Liver (tissue), 8 donors: ENCODE measurements at regions not wholly inside any gene's neighbourhood (a gene's known extent, or its start where the extent isn't known, plus 50 kb on each side); places are given as distances from the start of the nearest gene placed in this dataset.
"Not testable (repeated sequence)": the region's sequence is repeated elsewhere in the genome, so short reads cannot be mapped to it uniquely, and the experiment has no call there.

Experiments used
- DNase-seq: peaks from one replicate; pipeline ENCODE4 v3.0.0-alpha.2; 2017; ENCODE audit warnings: low spot score
- H3K27ac ChIP-seq, 2 donors: one replicate each; pipeline ENCODE4 v1.7.0; 2013; ENCODE audit warnings: inconsistent platforms in 2 of 2, low read length in 2 of 2, control low read depth in 1 of 2, low read depth in 1 of 2, mild to moderate bottlenecking in 1 of 2
- H3K27me3 ChIP-seq, 4 donors: one replicate each; pipeline versions ENCODE4 v1.6.1 to v1.7.0; 2013; ENCODE audit warnings: low read length in 3 of 4, inconsistent platforms in 1 of 4, mild to moderate bottlenecking in 1 of 4, moderate library complexity in 1 of 4; ENCODE audit not compliant: control insufficient read depth in 4 of 4, insufficient read depth in 4 of 4
- H3K36me3 ChIP-seq, 4 donors: one replicate each; pipeline versions ENCODE4 v1.6.1 to v1.7.0; 2013; ENCODE audit warnings: low read length in 3 of 4, mild to moderate bottlenecking in 3 of 4, low read depth in 1 of 4, moderate library complexity in 1 of 4; ENCODE audit not compliant: control insufficient read depth in 4 of 4, insufficient read depth in 3 of 4
- H3K4me1 ChIP-seq, 4 donors: one replicate each; pipeline versions ENCODE4 v1.6.1 to v1.7.0; 2013; ENCODE audit warnings: low read length in 3 of 4, mild to moderate bottlenecking in 3 of 4, moderate library complexity in 1 of 4; ENCODE audit not compliant: control insufficient read depth in 4 of 4, insufficient read depth in 4 of 4
- H3K4me3 ChIP-seq, 3 donors: one replicate each; pipeline versions ENCODE4 v1.6.1 to v1.7.0; 2013; ENCODE audit warnings: low read length in 3 of 3, control low read depth in 1 of 3, low read depth in 1 of 3, mild to moderate bottlenecking in 1 of 3
- H3K9ac ChIP-seq, 2 donors: one replicate each; pipeline ENCODE4 v1.7.0; 2013; ENCODE audit warnings: low read length in 2 of 2, mild to moderate bottlenecking in 2 of 2, moderate library complexity in 2 of 2, control low read depth in 1 of 2, low read depth in 1 of 2
- H3K9me3 ChIP-seq, 4 donors: one replicate each; pipeline versions ENCODE4 v1.6.1 to v1.7.0; 2013; ENCODE audit warnings: low read length in 3 of 4; ENCODE audit not compliant: control insufficient read depth in 4 of 4
- EGR1 ChIP-seq, 2 donors: IDR thresholded peaks; 2 replicates each; pipeline ENCODE4 v1.6.1; 2016 to 2018; ENCODE audit warnings: antibody characterized with exemption in 2 of 2, low read depth in 2 of 2
- FOXA2 ChIP-seq: IDR thresholded peaks from 2 replicates; pipeline ENCODE4 v1.6.1; 2016; ENCODE audit warnings: antibody characterized with exemption
- HNF4A ChIP-seq, 2 donors: conservative IDR thresholded peaks; 2 replicates each; pipeline ENCODE4 v1.6.1; 2016; ENCODE audit warnings: antibody characterized with exemption in 2 of 2, mild to moderate bottlenecking in 2 of 2
- JUND ChIP-seq, 2 donors: IDR thresholded peaks; 2 replicates each; pipeline ENCODE4 v1.6.1; 2016; ENCODE audit warnings: antibody characterized with exemption in 2 of 2
- NR2F2 ChIP-seq: IDR thresholded peaks from 2 replicates; pipeline ENCODE4 v1.6.1; 2016; ENCODE audit warnings: antibody characterized with exemption
- RAD21 ChIP-seq, 2 donors: IDR thresholded peaks; 2 replicates each; pipeline ENCODE4 v1.6.1; 2016; ENCODE audit warnings: antibody characterized with exemption in 2 of 2, mild to moderate bottlenecking in 2 of 2
- RXRA ChIP-seq, 2 donors: IDR thresholded peaks; 2 replicates each; pipeline ENCODE4 v1.6.1; 2017 to 2018; ENCODE audit warnings: antibody characterized with exemption in 2 of 2, mild to moderate bottlenecking in 1 of 2
- SP1 ChIP-seq: IDR thresholded peaks from 2 replicates; pipeline ENCODE4 v1.6.1; 2018; ENCODE audit warnings: antibody characterized with exemption, mild to moderate bottlenecking
- TAF1 ChIP-seq: conservative IDR thresholded peaks from 2 replicates; pipeline ENCODE4 v1.6.1; 2016; ENCODE audit warnings: antibody characterized with exemption, mild to moderate bottlenecking
- WGBS: extraction: QIAGEN DNeasy Blood & Tissue Kit; methylation state at CpG from one replicate; pipeline ENCODE4 v1.1.7; 2013; 5-methylcytosine and 5-hydroxymethylcytosine counted together
- TF ChIP-seq, protein P1 (sequence below): IDR thresholded peaks from 2 replicates; pipeline ENCODE4 v1.6.1; 2016; ENCODE audit warnings: antibody characterized with exemption
- TF ChIP-seq, protein P2 (sequence below): IDR thresholded peaks from 2 replicates; pipeline ENCODE4 v1.6.1; 2016; ENCODE audit warnings: antibody characterized with exemption
- TF ChIP-seq, protein P3 (sequence below): IDR thresholded peaks from 2 replicates; pipeline ENCODE4 v1.6.1; 2016; ENCODE audit warnings: antibody characterized with exemption
- TF ChIP-seq, protein P4 (sequence below): IDR thresholded peaks from 2 replicates; pipeline ENCODE4 v1.6.1; 2016; ENCODE audit warnings: antibody characterized with exemption, mild to moderate bottlenecking
- TF ChIP-seq, protein P5 (sequence below): fragments of 150-350 bp; IDR thresholded peaks from 2 replicates; pipeline ENCODE4 v1.5.1; 2017; ENCODE audit warnings: improper control_type of control experiment, low read depth, low read length; ENCODE audit not compliant: missing input control
- donor health status: healthy.
- donor health status: healthy.
- donor health status: healthy.
- donor health status: healthy.
- donor health status: healthy.

DNA sequence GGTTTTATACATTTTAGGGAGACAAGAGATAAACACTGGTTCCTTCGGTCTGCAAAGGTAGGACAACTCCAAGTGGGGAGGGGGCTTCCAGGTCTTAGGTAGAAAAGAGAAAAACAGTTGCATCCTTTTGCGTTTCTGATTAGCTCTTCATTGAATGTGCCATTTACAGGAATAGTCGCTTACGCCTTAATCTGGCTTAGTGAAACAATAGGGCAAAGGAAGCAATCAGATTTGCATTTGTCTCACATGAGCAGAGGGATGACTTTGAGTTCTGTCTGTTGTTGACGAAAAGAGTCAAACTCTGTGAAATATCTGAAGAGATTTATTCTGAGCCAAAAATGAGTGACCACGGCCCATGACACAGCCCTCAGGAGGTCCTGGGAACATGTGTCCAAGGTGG, 166.0 kb upstream of the ATP10A start:
- no peaks in the 10 kb centered on the region for H3K4me1 ChIP-seq
- no peak overlapping the region for H3K9ac ChIP-seq
- H3K4me3 ChIP-seq = no peak overlapping the region
- no peaks in the 10 kb centered on the region for H3K9me3 ChIP-seq
- no peak overlapping the region for H3K27ac ChIP-seq
- H3K27me3 ChIP-seq = peaks cover 0 to 4% (median 0%) of the 10 kb centered on the region in 4 donors
- 69% methylated on average over 6 of the region's 6 CpGs for WGBS
- no peak for TF ChIP-seq JUND (IDR thresholded peaks at IDR 0.05)
- TF ChIP-seq NR2F2 = no peak
- no peak for TF ChIP-seq TAF1
- DNase-seq = no peak
- no peaks in the 10 kb centered on the region for H3K36me3 ChIP-seq

DNA sequence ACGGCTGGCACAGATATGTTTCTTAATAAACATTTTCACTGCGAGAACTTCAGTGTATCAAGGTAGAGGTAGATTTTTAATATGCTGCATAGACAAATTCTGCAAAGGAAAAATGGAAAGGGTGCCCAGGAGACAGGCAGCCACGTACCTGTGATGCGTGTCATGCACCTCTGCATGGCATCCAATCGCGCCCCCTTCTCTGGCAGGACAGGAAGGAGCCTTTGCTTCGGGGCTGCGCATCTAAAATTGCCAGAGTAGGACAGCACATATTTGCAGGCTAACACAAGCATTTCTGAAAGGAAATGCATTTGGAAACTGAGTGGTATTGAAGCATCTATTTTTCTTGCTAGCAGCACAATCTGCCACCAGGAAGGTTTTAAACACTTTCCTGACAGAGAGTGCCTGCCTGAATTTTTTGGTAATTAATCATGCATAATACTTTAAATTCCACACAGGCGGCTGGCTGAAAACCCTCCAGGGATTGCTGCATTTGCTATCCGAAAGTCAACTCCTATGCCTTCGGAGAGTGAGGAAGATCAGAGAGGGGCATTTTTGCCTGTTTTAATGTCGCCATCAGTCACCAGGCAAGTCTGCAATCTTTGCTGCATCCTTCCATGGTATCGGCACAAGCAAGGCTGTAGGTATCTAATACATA, 165.1 kb upstream of the ATP10A start:
- TF ChIP-seq RAD21 (IDR thresholded peaks at IDR 0.05) (no peak), HNF4A (conservative IDR thresholded peaks at IDR 0.05) (no peak), FOXA2 (no peak), NR2F2 (no peak), EGR1 (IDR thresholded peaks at IDR 0.05; ENCODE audit: low read depth in 2 of 2) (no peak), SP1 (no peak), RXRA (IDR thresholded peaks at IDR 0.05) (no peak), JUND (IDR thresholded peaks at IDR 0.05) (no peak)
- TF ChIP-seq, protein P1, sequence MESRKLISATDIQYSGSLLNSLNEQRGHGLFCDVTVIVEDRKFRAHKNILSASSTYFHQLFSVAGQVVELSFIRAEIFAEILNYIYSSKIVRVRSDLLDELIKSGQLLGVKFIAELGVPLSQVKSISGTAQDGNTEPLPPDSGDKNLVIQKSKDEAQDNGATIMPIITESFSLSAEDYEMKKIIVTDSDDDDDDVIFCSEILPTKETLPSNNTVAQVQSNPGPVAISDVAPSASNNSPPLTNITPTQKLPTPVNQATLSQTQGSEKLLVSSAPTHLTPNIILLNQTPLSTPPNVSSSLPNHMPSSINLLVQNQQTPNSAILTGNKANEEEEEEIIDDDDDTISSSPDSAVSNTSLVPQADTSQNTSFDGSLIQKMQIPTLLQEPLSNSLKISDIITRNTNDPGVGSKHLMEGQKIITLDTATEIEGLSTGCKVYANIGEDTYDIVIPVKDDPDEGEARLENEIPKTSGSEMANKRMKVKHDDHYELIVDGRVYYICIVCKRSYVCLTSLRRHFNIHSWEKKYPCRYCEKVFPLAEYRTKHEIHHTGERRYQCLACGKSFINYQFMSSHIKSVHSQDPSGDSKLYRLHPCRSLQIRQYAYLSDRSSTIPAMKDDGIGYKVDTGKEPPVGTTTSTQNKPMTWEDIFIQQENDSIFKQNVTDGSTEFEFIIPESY = no peak
- TF ChIP-seq, protein P2, sequence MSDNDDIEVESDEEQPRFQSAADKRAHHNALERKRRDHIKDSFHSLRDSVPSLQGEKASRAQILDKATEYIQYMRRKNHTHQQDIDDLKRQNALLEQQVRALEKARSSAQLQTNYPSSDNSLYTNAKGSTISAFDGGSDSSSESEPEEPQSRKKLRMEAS = no peak
- TF ChIP-seq, protein P3, sequence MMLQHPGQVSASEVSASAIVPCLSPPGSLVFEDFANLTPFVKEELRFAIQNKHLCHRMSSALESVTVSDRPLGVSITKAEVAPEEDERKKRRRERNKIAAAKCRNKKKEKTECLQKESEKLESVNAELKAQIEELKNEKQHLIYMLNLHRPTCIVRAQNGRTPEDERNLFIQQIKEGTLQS = no peak
- TF ChIP-seq, protein P4, sequence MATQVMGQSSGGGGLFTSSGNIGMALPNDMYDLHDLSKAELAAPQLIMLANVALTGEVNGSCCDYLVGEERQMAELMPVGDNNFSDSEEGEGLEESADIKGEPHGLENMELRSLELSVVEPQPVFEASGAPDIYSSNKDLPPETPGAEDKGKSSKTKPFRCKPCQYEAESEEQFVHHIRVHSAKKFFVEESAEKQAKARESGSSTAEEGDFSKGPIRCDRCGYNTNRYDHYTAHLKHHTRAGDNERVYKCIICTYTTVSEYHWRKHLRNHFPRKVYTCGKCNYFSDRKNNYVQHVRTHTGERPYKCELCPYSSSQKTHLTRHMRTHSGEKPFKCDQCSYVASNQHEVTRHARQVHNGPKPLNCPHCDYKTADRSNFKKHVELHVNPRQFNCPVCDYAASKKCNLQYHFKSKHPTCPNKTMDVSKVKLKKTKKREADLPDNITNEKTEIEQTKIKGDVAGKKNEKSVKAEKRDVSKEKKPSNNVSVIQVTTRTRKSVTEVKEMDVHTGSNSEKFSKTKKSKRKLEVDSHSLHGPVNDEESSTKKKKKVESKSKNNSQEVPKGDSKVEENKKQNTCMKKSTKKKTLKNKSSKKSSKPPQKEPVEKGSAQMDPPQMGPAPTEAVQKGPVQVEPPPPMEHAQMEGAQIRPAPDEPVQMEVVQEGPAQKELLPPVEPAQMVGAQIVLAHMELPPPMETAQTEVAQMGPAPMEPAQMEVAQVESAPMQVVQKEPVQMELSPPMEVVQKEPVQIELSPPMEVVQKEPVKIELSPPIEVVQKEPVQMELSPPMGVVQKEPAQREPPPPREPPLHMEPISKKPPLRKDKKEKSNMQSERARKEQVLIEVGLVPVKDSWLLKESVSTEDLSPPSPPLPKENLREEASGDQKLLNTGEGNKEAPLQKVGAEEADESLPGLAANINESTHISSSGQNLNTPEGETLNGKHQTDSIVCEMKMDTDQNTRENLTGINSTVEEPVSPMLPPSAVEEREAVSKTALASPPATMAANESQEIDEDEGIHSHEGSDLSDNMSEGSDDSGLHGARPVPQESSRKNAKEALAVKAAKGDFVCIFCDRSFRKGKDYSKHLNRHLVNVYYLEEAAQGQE = no peak
- TF ChIP-seq, protein P5, sequence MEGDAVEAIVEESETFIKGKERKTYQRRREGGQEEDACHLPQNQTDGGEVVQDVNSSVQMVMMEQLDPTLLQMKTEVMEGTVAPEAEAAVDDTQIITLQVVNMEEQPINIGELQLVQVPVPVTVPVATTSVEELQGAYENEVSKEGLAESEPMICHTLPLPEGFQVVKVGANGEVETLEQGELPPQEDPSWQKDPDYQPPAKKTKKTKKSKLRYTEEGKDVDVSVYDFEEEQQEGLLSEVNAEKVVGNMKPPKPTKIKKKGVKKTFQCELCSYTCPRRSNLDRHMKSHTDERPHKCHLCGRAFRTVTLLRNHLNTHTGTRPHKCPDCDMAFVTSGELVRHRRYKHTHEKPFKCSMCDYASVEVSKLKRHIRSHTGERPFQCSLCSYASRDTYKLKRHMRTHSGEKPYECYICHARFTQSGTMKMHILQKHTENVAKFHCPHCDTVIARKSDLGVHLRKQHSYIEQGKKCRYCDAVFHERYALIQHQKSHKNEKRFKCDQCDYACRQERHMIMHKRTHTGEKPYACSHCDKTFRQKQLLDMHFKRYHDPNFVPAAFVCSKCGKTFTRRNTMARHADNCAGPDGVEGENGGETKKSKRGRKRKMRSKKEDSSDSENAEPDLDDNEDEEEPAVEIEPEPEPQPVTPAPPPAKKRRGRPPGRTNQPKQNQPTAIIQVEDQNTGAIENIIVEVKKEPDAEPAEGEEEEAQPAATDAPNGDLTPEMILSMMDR = no peak
- no peak for DNase-seq
- no peak overlapping the region for H3K9ac ChIP-seq
- no peak overlapping the region for H3K4me3 ChIP-seq
- no peak overlapping the region for H3K27ac ChIP-seq
- H3K27me3 ChIP-seq = peaks cover 0 to 4% (median 0%) of the 10 kb centered on the region in 4 donors
- H3K9me3 ChIP-seq = no peaks in the 10 kb centered on the region
- no peaks in the 10 kb centered on the region for H3K36me3 ChIP-seq
- 77% methylated on average over 13 of the region's 13 CpGs for WGBS
- H3K4me1 ChIP-seq = no peaks in the 10 kb centered on the region

DNA sequence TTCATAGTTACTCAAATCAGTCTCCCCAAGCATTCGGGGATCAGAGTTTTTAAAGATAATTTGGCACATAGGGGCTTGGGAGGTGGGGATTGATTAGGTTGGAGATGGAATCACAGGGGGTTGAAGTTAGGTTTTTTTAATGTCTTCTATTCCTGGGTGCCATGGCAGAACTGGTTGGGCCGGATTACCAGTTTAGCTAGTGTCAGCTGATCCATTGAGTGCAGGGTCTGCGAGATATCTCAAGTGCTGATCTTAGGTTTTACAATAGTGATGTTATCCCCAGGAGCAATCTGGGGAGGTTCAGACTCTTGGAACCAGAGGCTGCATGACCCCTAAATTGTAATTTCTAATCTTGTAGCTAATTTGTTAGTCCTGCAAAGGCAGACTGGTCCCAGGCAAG, 163.5 kb upstream of the ATP10A start:
- H3K4me1 ChIP-seq, H3K9ac ChIP-seq, H3K9me3 ChIP-seq, H3K27me3 ChIP-seq, DNase-seq, H3K4me3 ChIP-seq, H3K36me3 ChIP-seq, H3K27ac ChIP-seq: not testable (repeated sequence)
- 72% methylated on average over 3 of the region's 3 CpGs for WGBS
